SK-N-SH treated with all-trans-retinoic acid at 6 μM for 48 hours (cell line): ENCODE measurements at regions not wholly inside any gene's neighbourhood (a gene's known extent, or its start where the extent isn't known, plus 50 kb on each side); places are given as distances from the start of the nearest gene placed in this dataset.
"Not testable (repeated sequence)": the region's sequence is repeated elsewhere in the genome, so short reads cannot be mapped to it uniquely, and the experiment has no call there.

Source experiments
- ARNTL ChIP-seq: fragments of 450-650 bp; formaldehyde crosslinking; IDR thresholded peaks from 2 replicates; pipeline ENCODE4 v1.5.0; 2020; ENCODE audit warnings: low read depth, mild to moderate bottlenecking, moderate library complexity, borderline replicate concordance
- BACH2 ChIP-seq: fragments of 250-450 bp; sonication (Bioruptor Pico); IDR thresholded peaks from 2 replicates; pipeline ENCODE4 v1.9.0; 2021; ENCODE audit warnings: mild to moderate bottlenecking, borderline replicate concordance
- CREB5 ChIP-seq: fragments of 250-450 bp; sonication (Bioruptor Pico); IDR thresholded peaks from 2 replicates; pipeline ENCODE4 v1.5.1; 2020; ENCODE audit warnings: low read depth, mild to moderate bottlenecking, moderate library complexity
- CSDC2 ChIP-seq: fragments of 250-450 bp; sonication (Bioruptor Pico); IDR thresholded peaks from 2 replicates; pipeline ENCODE4 v1.5.0; 2020; ENCODE audit warnings: mild to moderate bottlenecking, moderate library complexity
- CSRNP3 ChIP-seq: fragments of 250-450 bp; sonication (Bioruptor Pico); IDR thresholded peaks from 2 replicates; pipeline ENCODE4 v1.5.1; 2021; ENCODE audit warnings: mild to moderate bottlenecking, moderate library complexity
- GLIS3 ChIP-seq: fragments of 250-450 bp; sonication (Bioruptor Pico); IDR thresholded peaks from 2 replicates; pipeline ENCODE4 v1.5.0; 2020; ENCODE audit warnings: mild to moderate bottlenecking, moderate library complexity
- PATZ1 ChIP-seq: fragments of 250-450 bp; sonication (Bioruptor Pico); IDR thresholded peaks from 2 replicates; pipeline ENCODE4 v1.8.0; 2020; ENCODE audit warnings: mild to moderate bottlenecking, moderate library complexity, borderline replicate concordance
- POU6F1 ChIP-seq: fragments of 250-450 bp; sonication (Bioruptor Pico); IDR thresholded peaks from 2 replicates; pipeline ENCODE4 v1.8.0; 2021; ENCODE audit warnings: low read depth, mild to moderate bottlenecking, moderate library complexity, borderline replicate concordance
- RARB ChIP-seq: fragments of 250-450 bp; sonication (Bioruptor Pico); IDR thresholded peaks from 2 replicates; pipeline ENCODE4 v1.8.0; 2021; ENCODE audit warnings: mild to moderate bottlenecking, moderate library complexity
- SNAI2 ChIP-seq: fragments of 250-450 bp; sonication (Bioruptor Pico); IDR thresholded peaks from 2 replicates; pipeline ENCODE4 v1.5.0; 2020; ENCODE audit warnings: mild to moderate bottlenecking, moderate library complexity
- TOX ChIP-seq: fragments of 250-450 bp; sonication (Bioruptor Pico); IDR thresholded peaks from 2 replicates; pipeline ENCODE4 v1.8.0; 2021; ENCODE audit warnings: mild to moderate bottlenecking, moderate library complexity, borderline replicate concordance
- ZFP30 ChIP-seq: fragments of 450-650 bp; formaldehyde crosslinking; IDR thresholded peaks from 2 replicates; pipeline ENCODE4 v1.5.0; 2022; ENCODE audit warnings: mild to moderate bottlenecking, moderate library complexity
- ZNF565 ChIP-seq: fragments of 450-650 bp; formaldehyde crosslinking; conservative IDR thresholded peaks from 2 replicates; pipeline ENCODE4 v1.5.0; 2020; ENCODE audit warnings: low read depth, mild to moderate bottlenecking, moderate library complexity
- ZNF70 ChIP-seq: fragments of 450-650 bp; formaldehyde crosslinking; IDR thresholded peaks from 2 replicates; pipeline ENCODE4 v1.5.0; 2020; ENCODE audit warnings: mild to moderate bottlenecking, moderate library complexity

- TF ChIP-seq CREB5 (CRISPR knock-in tag); PATZ1 (CRISPR knock-in tag); GLIS3; ZNF565 (CRISPR knock-in tag); BACH2 (CRISPR knock-in tag); CSDC2; POU6F1 (CRISPR knock-in tag); TOX (CRISPR knock-in tag); ARNTL (CRISPR knock-in tag); SNAI2 (CRISPR knock-in tag); CSRNP3 (CRISPR knock-in tag); ZNF70 (CRISPR knock-in tag); RARB (CRISPR knock-in tag); ZFP30: not testable (repeated sequence)
Measured at GRCh38 chr3:16773594-16773993, 111.2 kb upstream of the PLCL2 start.
